Right ventricle myocardium inferior (tissue), 1 donor: ENCODE measurements at regions not wholly inside any gene's neighbourhood (a gene's known extent, or its start where the extent isn't known, plus 50 kb on each side); places are given as distances from the start of the nearest gene placed in this dataset.

Experiments used
- ATAC-seq: fragments of 200-7000 bp; cut with Tn5 transposase; one replicate; pipeline ENCODE4 v1.9.1; 2020; ENCODE audit warnings: mild to moderate bottlenecking, moderate library complexity
- DNase-seq: peaks from one replicate; pipeline ENCODE4 v3.0.0; 2021; ENCODE audit errors: missing footprints
- intact Hi-C: fragments of 100-400 bp; cut with DNase I; formaldehyde crosslinking; loops from one replicate; pipeline ENCODE4 v1.11.0; 2022
- donor health status: DM: no; HTN: yes; CAD: no; lungs with severe emphysema.

- no peak for DNase-seq
- no peak for ATAC-seq
- intact Hi-C loops = no loop called here
Observed at GRCh38 chr5:35442885-35443639, 174.6 kb upstream of the SPEF2 start.

DNA sequence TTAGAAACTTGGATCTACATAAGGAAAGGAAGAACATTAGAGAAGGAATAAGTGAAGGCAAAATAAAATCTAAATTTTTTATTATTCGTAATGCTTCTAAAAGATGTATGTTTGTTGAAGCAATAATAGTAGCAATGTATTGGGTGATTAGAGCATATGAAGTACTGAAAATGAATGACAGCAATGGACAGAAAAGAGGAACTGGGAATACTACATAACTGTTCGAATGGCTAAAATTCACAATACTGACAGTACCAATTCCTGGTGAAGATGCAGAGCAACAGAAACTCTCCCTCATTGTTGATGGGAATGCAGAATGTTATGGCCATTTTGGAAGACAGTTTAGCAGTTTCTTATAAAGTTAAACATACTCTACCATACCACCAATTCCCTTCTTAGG is 177.3 kb upstream of the SPEF2 start:
- no peak for ATAC-seq
- intact Hi-C loops = no loop called here
- DNase-seq = no peak

DNA sequence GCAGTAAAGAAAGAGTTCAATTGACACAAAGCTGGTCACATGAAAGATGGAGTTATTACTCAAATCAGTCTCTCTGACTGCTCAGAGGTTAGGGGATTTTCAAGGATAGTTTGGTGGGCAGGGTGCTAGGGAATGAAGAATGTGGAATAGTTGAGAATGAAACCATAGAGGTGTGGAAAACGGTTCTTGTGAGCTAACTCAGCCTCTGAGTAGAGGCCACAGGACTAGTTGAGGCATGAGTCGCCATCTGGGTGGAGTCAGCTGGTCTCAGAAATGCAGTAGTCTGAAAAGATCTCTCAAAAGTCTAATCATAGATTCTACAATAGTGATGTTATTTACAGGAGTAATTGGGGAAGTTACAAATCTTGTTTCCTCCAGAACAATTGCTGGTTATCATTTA is 178.9 kb upstream of the SPEF2 start:
- peak; percentile 34 for DNase-seq
- intact Hi-C loops = no loop called here
- no peak for ATAC-seq

- DNase-seq (no peak), ATAC-seq (no peak)
- intact Hi-C loops = no loop called here
Observed at GRCh38 chr5:35438288-35438687, 179.4 kb upstream of the SPEF2 start.

- intact Hi-C loops = no loop called here
- DNase-seq = no peak
- no peak for ATAC-seq
Observed at GRCh38 chr5:35436400-35437057, 181.1 kb upstream of the SPEF2 start.

- intact Hi-C loops = no loop called here
- ATAC-seq (no peak), DNase-seq (no peak)
Observed at GRCh38 chr5:35430381-35431162, 187.1 kb upstream of the SPEF2 start.

GRCh38 chr5:35420200-35420599 is 189.9 kb upstream of the PRLR start:
- ATAC-seq = no peak
- intact Hi-C loops = no loop called here

DNA sequence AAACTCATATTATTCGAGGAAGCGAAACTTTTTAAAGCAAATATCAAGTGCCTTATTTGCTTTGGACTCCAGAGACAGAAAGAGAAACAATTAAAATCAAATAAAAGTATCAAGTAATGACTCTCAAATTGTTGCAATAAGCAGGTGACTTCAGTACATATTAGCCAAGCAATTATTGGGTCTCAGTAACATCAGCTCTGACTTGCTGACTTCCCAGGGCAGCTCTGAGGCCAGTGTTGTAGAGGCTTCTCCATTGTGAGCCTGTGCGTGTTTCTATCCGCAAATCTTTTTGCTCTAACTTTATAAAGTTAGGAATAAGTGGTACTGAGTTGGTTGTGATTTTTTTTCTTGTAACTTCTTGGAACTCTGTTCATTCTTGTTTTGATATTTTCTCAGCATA is 186.8 kb upstream of the PRLR start:
- DNase-seq (no peak), ATAC-seq (no peak)
- intact Hi-C loops = no loop called here

More at GRCh38 chr5:35420200-35420599, 189.9 kb upstream of the PRLR start:
- DNase-seq = no peak

- DNase-seq (no peak), ATAC-seq (no peak)
- intact Hi-C loops = no loop called here
Observed at GRCh38 chr5:35416217-35416988, 186.1 kb upstream of the PRLR start.

- intact Hi-C loops = no loop called here
- ATAC-seq (no peak), DNase-seq (no peak)
Observed at GRCh38 chr5:35415309-35415708, 185.0 kb upstream of the PRLR start.

GRCh38 chr5:35409361-35409760 is 179.1 kb upstream of the PRLR start:
- intact Hi-C loops = no loop called here
- DNase-seq (no peak), ATAC-seq (no peak)

GRCh38 chr5:35408146-35408545 is 177.9 kb upstream of the PRLR start:
- DNase-seq (no peak), ATAC-seq (no peak)
- intact Hi-C loops = no loop called here

DNA sequence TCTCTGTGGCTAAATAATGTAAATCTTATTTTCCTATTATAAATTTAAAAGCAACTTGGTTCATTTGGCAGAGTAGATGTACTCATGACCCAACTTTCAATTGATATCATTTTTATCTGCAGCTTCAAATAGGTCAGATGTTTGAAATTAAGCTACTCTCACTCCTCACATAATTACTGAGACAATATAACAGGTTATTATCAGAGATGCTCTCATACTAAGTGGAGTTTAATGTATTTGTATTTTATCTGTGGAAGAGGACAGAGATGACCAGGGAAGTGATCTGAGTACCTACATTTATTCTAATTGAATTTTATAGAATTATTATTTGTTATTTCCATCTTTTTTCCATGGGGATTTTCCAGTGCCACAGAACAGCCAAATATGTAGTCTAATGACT is 177.4 kb upstream of the PRLR start:
- no peak for ATAC-seq
- DNase-seq = no peak
- intact Hi-C loops = no loop called here

GRCh38 chr5:35405938-35406337 is 175.7 kb upstream of the PRLR start:
- ATAC-seq (no peak), DNase-seq (no peak)

GRCh38 chr5:35404701-35405100 is 174.4 kb upstream of the PRLR start:
- no peak for DNase-seq
- ATAC-seq = no peak
- intact Hi-C loops = no loop called here

More at GRCh38 chr5:35405938-35406337, 175.7 kb upstream of the PRLR start:
- intact Hi-C loops = no loop called here

DNA sequence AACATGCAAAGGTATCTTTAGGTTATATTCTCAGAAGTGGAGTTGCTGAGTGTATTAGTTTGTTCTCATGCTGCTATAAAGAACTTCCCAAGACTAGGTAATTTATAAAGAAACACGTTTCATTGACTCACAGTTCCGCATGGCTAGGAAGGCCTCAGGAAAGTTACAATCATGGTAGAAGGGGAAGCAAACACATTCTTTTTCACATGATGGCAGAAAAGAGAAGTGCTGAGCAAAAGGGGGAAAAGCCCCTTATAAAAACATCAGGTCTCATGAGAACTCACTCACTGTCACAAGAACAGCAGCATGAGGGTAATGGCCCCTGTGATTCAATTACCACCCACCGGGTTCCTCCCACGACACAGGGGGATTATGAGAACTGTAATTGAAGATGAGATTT is 163.6 kb upstream of the PRLR start:
- intact Hi-C loops = no loop called here
- no peak for DNase-seq
- no peak for ATAC-seq

DNA sequence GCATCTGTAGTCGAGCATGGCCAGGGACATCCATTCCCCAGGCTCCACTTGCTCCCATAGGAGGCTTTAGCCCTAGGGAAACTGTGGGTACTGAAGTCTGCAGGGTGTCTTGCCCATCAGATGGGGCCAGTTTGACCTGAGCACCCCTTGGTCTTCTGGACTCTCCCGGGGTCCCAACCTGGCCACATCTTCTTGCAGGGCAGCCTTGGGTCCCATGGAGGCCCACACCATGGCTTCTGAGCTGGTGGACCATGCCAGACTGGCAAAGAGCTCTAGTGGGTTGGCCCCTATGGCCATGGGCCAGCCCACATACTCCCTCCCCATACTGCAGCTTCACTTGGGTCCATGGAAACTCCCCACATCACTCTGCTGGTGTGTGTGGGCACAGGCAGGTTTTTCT is 154.4 kb upstream of the PRLR start:
- ATAC-seq = no peak
- DNase-seq = no peak
- intact Hi-C loops = no loop called here

- intact Hi-C loops = no loop called here
- no peak for ATAC-seq
Observed at GRCh38 chr5:35383041-35383440, 152.8 kb upstream of the PRLR start.

GRCh38 chr5:35377653-35378052 is 147.4 kb upstream of the PRLR start:
- DNase-seq (no peak), ATAC-seq (no peak)
- intact Hi-C loops = no loop called here

More at GRCh38 chr5:35383041-35383440, 152.8 kb upstream of the PRLR start:
- no peak for DNase-seq
